Panc1 (cell line): ENCODE measurements at regions not wholly inside any gene's neighbourhood (a gene's known extent, or its start where the extent isn't known, plus 50 kb on each side); places are given as distances from the start of the nearest gene placed in this dataset.

Source experiments
- CTCF ChIP-seq: fragments of 450-650 bp; IDR thresholded peaks from 2 replicates; pipeline ENCODE4 v1.5.1; 2017; ENCODE audit warnings: mild to moderate bottlenecking
- POLR2AphosphoS5 ChIP-seq: IDR thresholded peaks from 2 replicates; pipeline ENCODE4 v1.6.1; 2012; ENCODE audit warnings: mild to moderate bottlenecking, low read depth, low read length, moderate library complexity
- REST ChIP-seq, 2 experiments: IDR thresholded peaks; 2 replicates each; pipeline ENCODE4 v1.6.1; 2011 to 2012; ENCODE audit warnings: low read depth in 2 of 2, control low read depth in 1 of 2, low read length in 1 of 2, mild to moderate bottlenecking in 1 of 2, moderate library complexity in 1 of 2; ENCODE audit not compliant: insufficient read depth in 1 of 2
- SIN3A ChIP-seq: IDR thresholded peaks from 2 replicates; pipeline ENCODE4 v1.6.1; 2012; ENCODE audit warnings: low read depth, mild to moderate bottlenecking, low read length, moderate library complexity, borderline replicate concordance; ENCODE audit not compliant: insufficient read depth
- TCF7L2 ChIP-seq: IDR thresholded peaks from 2 replicates; pipeline ENCODE4 v1.6.1; 2011; ENCODE audit warnings: mild to moderate bottlenecking, low read depth, low read length, inconsistent platforms

GRCh38 chrX:114338870-114339269 lies 245.0 kb upstream of the HTR2C start:
- TF ChIP-seq CTCF (no peak), REST (IDR thresholded peaks at IDR 0.05; ENCODE audit: insufficient read depth in 1 of 2, low read depth in 2 of 2, low read length in 1 of 2) (no peak), POLR2AphosphoS5 (no peak), TCF7L2 (no peak), SIN3A (no peak)
